HUDEP-2 (cell line): ENCODE measurements at regions not wholly inside any gene's neighbourhood (a gene's known extent, or its start where the extent isn't known, plus 50 kb on each side); places are given as distances from the start of the nearest gene placed in this dataset.

Experiments used
- DNase-seq, 76 experiments: peaks; one replicate each; lab custom pipeline; 2025; ENCODE audit not compliant: unreplicated experiment in 76 of 76; lab: John Stamatoyannopoulos, UW

DNA sequence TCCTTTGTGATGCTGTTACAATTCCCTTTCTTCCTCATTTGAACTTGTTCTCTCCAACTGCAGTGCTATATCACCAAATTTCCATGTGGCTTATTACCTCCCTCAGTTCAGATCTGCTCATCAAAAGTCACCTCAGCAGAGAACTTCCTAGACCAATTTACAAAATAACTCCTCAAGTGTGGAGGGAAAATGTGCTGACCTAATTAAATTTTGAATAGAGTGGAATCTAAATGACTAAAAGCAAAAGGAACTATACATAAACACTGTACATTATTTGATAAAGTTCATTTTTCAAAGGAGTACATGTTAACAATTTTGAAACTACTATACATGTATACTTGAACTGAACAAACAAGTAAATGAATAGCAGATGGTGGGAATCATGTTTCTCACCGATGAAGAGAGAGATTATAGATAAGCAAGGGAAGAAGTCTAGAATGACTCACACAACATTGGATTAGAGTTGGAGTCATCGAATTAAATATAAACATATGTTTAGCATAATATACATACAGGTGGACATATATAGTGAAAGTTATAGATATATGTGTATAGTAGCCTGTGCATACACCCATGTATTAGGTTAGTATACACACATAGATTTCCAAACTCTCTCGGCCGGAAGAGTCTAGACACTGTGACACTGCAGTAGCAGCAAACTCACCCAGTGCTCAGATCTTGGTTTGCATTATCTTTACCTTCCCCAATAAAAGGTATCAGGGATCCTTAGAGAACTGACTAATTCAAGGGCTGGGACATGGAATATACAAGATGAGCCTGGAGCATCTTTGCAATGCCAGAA lies 318.7 kb downstream of the PCDH18 start:
- DNase-seq = no peak

DNA sequence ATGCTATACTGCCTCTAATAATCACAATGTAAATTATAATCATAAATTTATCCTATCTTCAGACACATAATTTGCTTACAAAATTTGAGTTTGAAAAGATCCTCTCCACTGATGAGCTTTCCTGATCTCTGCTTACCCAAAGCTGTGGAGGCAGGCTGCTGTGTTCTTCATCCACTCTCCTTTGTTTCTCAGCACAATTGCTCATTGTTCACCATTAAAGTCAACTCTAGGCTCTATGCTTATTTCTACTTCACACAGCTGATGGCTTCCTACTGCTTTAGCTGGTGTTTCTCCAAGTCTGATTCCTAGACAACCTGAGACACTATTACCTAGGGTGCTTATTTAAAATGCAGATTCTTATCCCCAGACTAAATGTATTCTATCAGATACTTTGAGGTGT lies 319.7 kb downstream of the PCDH18 start:
- DNase-seq = no peak

DNA sequence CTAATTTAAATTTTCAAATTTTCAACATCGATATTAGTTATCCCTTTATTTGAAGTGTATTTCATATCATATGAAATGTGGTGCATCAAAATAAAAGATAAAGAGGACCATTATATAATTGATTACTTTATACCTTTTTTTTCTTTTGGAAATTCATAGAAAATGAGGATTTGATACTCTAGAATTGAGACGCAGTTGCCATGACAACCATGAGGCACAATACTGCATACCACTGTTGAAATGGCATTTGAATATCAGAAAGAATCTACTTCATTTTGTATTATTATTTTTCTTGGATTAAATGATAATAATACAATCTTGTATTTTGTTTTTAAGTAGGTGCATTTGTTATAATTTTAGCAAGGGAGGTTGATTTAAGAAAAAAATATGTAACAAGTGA lies 323.1 kb downstream of the PCDH18 start:
- no peak for DNase-seq

DNA sequence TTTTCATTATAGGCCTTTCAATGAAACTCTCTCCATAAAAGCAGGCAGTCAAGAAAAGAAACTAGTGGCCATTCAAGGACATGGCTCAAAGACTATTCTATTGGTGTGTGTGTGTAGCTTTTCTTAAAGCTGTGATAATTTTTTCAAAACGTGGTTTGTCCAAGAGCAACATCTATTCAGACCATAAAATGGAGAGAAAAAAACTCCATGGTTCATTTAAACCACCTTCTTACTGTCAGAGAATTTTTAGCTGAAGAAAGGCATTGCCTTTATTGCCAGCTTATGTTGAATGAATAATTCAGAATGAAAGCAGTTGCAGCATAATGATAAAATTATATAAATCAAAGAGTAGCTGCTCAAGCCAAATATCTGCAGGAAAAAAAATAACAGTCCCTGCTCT lies 325.5 kb downstream of the PCDH18 start:
- DNase-seq = no peak

DNA sequence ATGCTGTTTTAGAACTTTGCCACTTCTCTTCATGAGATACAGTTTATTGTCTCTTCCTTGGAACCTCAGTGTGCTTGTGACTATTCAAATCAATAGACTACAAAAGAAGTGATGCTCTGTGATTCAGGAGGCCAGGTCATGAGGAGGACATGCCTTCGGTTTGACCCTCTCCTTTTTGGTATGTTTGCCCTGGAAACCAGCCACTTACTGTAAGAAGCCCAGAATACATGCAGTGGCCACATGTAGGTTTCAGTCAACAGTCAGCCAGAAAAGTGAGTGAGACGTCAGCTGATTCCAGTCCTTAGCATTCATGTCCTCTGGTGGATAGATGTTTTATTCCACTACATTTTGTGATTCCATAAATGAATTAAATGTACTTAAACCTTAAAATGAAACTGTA lies 328.7 kb downstream of the PCDH18 start:
- no peak for DNase-seq

DNA sequence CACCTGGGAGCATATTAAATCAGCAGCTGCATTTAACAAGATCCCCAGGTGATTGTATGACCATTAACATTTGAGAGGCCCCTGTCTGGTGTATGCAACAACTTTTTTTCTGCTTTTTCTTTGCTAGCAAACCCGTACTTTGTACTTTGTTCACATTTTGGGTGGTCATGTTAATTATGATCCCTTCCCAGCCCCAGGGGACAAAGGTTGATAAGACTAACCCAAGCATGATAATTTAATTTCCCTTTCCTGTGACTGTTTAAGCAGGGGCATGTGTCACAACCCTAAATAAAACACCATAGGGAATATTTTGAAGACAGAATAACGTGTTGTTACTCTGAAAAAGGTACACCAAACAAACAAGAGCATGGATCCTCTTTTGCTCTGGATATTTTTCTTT lies 332.0 kb downstream of the PCDH18 start:
- DNase-seq = no peak

DNA sequence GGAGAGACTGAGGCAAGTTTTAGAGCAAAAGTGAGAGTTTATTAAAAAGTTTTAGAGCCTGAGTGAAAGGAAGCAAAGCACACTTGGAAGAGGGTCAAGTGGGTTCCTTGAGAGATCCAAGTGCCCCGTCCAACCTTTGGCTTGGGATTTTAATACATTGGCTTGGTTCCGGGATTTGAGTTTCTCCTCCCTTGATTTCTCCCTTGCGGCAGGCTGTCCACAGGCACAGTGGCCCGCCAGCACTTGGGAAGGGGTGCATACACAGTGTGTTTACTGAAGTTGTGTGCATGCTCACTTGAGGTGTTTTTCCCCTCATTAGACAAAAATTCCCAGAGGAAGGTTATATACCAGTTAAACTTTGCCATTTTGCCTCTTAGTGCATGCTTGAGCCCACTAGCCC lies 333.5 kb downstream of the PCDH18 start:
- DNase-seq = no peak

DNA sequence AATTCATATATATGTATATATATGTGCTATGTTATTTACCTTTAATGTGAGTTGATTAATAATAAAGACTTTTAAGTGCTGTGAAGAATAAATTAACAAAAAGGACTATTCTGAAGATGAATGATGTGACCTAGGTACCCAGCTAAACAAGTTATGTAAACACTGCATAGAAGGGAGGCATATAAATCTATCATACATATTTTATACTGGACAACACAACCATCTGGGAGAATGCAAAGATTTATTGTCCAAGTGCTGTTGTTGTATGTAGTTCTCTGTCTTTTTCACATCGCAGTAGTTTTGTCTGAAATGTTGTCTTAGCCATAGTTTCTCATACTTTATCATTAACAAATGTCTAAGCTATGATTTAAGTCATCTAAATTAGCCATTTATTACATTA lies 337.6 kb downstream of the PCDH18 start:
- DNase-seq = no peak

DNA sequence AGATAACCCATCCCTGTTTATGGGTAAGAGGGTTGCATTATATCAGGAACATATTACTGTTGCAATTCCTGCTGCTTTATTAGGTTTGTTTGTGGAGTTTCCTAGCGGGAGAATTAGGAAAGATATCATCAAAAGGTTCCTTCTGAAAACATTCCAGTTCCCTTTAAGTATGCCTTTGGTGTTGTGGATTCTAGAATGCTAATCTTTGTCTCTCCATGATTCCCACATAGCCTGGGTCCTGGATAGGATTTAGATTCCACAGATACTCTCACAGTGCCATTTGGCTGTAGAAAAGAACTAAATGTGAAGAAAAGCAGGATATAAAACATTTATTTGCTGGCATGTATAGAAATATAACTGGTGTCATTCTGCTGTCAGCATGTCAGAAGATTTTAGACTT lies 338.7 kb downstream of the PCDH18 start:
- DNase-seq = no peak

DNA sequence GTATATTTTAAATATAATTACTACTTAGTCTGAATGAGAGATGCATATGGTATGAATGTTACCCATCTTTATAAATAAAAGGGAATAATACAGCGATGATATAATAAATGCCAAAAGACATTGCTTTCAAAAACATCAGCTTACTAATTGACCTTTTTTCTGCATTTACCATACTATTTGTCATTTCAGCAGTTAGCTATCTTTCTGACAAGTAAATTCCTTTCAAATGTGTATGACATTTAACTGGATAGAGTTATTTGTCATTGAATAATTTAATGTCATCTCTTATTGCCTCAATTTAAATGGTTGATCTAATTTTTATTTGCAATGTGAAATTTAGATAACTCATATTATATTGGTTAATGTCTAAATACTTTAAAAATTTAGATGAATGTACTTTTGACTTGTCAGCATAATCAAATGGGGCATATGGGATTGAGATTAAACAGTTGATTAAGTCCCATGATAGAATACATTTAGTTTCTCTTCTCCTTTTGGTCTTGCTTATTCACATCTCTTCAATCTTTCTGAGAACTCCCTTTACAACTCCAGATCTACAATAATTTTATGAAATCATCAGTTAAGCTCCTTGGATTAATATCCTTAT lies 350.9 kb downstream of the PCDH18 start:
- DNase-seq = no peak

DNA sequence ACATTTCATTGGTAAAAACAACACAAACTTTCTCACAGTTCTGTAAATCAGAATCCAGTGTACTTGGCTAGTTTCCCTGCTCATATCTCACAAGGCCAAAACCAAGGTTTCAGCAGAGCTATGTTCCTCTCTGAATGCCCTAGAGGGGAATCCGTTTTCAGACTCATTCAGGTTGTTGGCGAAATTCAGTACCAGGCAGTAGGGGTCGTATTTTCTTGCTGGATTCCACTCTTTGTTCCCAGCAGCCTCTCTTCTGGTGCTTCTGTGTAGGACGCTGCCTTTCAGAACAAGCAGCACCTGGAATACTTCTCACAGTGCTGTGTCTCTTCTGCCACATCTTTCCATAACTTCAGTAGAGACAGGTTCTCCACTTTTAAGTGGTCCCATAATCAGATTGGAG lies 351.9 kb downstream of the PCDH18 start:
- DNase-seq = no peak

DNA sequence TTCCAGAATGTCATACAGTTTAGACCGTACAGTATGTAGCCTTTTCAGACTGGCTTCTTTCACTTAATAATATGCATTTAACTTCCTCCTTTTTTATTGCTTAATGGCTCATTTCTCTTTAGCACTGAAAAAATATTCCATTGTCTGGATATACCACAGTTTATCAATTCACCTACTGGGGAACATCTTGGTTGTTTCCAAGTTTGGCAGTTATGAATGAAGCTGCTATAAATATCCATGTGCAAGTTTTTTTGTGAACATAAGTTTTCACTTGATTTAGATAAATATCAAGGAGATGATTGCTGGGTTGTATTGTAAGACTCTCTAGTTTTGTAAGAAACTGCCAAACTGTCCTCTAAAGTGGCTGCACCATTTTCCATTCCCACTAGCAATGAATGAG lies 375.5 kb downstream of the PCDH18 start:
- no peak for DNase-seq

DNA sequence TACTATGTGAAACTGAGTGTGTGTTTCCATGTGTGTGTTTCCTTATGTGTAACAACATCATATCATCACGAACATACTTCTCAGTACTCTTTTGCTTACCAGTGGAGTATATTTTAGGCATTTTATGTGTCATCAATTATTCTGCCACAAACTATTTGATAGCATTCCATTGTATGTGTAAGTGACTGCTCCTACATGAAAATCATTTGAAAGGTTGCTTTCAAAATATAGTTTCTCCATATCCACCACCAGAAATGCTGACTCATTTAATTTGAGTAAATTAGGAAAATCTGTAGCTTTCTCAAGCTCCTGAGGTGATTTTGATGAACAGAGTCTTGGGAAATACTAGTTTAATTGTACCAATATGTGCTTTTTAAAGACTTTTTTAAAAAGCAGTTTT lies 376.2 kb downstream of the PCDH18 start:
- DNase-seq = no peak

DNA sequence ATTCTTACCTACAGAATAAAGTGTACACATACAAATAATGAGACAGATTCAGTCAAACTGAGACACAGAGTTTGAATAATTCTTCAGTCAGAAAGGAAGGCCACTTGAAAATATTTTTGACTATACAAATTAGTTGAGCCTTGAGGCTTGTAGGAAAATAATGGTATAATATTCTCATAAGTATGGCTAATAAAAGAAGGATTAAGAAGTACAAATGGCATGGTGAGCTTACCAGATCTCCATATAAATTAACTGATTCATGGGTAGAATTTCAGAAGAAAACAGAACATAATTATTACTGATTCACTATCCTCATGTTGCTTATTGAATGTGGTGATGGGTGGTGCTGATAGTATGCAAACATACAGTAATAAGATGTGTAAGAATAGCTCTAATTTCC lies 401.1 kb downstream of the PCDH18 start:
- DNase-seq = no peak

DNA sequence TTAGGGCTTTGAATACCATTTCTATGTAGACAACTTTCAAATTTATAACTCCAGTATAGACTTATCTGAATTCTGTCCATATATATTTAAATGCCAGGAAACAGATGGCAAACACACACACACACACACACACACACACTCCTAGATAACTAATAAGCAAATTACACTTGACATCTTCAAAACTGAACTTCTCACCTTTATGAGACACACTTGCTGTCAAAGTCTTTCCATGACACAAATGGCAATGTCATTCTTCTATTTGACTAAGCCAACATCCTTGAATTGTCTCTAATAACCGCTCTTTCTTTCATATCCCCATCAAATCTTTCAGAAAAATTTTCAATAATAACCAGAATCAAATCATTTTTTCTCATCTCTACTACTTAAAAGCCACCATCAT lies 402.4 kb downstream of the PCDH18 start:
- DNase-seq = no peak

DNA sequence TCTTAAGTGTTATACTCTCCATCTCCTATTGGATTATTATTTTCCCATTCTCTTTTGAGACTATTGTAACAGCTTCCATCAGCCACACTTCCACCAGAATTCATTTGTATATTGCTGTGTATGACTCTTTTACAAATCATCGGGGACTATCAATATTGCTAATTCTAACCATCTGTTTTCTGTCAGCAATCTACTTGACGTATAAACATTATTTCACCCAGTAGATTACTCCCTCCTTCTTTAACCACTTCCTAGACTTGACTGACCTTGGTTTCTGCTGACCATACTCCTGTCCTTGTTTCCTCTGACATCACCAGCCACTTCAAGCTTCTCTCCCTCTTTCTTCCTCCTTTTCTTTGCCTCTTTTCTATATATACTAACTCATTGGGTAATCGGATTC lies 402.9 kb downstream of the PCDH18 start:
- no peak for DNase-seq

DNA sequence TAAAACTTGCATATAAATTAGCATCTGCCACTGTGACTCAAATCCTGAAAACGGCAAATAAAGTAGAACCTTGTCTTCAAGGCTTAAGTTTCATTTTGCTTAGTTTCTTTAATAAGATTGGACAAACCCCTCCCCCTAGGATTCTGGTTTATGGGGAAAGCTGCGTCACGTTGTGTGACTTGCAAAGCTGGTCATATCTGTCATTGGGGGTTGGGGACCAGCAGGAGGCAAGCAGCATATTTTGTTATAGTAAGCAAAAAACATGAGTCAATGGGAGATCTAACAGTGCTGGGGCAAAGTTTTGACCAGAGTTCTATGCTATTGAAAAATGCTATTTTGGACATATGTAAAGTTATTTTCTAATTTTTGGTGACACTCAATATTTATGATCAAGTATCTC lies 407.3 kb downstream of the PCDH18 start:
- peak in 2 of 76 experiments; percentile 1 to 5 for DNase-seq

DNA sequence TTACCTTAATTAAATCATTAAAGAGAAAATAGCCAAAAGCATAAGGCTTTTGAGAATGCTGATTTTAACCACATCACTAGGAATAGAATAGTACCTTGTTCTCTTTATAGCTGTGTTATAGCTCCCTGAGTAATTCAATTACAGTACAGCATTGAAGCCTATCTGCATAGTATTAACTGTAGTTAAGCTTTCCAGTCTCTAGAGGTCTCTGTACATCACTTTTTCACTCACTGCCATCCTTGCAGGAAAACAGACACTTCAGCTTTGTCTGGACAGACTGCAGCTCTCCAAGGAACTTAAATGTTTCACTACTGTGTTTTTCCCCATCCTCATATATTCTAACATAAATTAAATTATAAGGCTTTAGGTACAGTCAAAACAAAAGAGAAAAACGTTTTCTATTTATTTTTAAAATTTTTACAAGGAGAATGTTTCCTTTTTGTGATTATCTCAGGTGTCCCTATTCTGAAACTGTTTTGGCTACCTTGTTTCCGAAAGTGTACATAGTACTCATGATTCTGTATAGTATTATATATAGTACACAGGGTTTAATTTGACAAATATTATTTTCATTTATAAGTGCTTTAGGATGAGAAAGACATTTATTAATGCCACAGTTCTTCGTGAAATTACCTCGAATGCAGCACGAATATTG lies 407.9 kb downstream of the PCDH18 start:
- DNase-seq = peak in 7 of 76 experiments; percentile 1 to 15 (median 11)

DNA sequence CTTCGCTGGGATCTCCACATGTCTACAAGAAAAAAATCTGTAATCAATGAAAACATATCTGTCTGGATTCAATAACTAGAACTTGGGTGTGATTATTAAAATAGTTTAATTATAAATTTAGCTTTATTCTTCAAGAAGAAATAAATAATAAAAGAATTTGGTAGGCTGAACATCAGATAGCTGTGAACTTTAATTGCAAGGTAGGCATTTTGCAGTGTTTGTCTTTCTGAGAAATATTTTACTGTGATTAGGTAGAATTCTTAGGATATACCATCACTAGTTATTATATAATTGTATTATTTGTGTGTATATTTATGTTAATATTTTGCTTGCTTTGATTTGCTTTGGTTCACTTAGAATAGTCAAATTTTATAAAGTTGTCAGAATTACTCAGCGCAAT lies 409.4 kb downstream of the PCDH18 start:
- no peak for DNase-seq

DNA sequence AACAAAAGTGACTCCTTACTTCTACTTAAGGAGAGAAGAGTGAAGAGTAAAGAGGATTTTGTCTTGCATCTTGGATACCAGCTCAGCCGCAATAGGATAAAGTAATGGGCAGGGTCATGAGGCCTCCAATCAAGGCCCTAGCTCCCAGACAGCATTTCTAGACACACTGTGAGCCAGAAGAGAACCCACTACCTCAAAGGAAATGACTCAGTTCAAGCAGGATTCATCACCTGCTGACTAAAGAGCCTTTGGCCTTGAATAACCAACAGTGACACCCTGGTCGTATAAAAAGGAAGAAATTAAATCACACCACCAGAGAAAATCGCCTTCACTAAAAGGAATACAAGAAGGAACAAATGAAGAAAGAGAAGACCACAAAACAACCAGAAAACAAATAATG lies 416.1 kb downstream of the PCDH18 start:
- no peak for DNase-seq

DNA sequence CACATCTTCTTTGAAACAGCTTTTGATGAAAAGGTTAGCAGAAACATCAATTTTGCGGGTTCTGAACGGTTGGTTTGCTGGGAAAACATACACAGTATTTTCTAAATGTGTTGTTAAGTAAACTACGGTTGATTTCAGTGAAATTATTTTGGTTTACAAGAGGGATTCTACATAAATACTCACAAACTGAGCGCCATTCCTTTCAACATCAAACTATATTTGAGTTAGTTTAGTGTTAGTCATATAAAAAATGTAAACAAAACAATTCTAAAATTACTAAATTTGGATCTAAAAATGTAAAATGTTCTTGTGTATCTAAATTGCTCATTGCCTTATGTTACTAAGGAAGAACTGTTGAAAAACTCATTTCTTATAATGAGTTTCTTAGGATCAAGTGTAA lies 425.6 kb downstream of the PCDH18 start:
- DNase-seq = no peak

DNA sequence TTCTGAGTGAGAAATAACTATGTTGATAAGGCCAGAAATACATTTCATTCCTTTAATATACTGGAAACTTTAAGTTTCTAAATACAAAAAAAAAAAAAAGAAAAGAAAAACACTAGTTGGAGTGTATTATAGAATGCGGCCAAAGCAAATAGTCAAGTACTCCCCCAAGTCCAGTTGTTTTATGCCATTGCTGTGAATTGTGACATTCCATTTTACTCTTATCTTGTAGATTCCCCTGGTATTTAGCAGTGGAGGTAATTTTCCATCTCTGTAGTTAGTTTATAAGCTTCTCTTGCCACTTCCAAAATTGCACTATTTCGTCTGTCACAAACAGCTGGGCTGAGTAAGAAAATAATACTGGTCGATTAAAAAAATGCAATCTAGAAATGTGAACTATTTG lies 426.0 kb downstream of the PCDH18 start:
- no peak for DNase-seq
